NCI-H526 treated with DMSO at 0.1 percent for 48 hours (cell line): ENCODE measurements at regions not wholly inside any gene's neighbourhood (a gene's known extent, or its start where the extent isn't known, plus 50 kb on each side); places are given as distances from the start of the nearest gene placed in this dataset.
"Not testable (repeated sequence)": the region's sequence is repeated elsewhere in the genome, so short reads cannot be mapped to it uniquely, and the experiment has no call there.

Experiments used
- DNase-seq: peaks from one replicate; lab custom pipeline; 2025; lab: John Stamatoyannopoulos, UW

DNA sequence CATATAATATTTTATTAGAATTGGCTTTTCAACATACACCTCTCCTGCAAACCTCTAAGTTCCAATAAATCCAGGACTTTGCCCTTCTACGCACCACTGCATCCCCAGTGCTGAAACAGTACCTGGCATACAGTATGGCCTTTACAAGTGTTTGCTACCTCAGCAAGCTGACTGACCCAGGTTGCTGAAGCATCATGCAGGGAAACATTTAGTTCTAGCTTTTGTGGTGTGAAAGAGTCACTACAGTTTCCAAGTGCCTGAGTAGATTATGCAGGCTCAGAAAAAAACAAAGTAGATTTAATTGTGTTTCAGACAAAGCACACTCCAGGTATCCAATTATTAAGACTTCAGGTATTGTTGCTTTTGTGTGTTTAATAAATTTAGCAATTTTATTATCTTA, 614.2 kb upstream of the NRSN1 start:
- DNase-seq, result no peak

DNA sequence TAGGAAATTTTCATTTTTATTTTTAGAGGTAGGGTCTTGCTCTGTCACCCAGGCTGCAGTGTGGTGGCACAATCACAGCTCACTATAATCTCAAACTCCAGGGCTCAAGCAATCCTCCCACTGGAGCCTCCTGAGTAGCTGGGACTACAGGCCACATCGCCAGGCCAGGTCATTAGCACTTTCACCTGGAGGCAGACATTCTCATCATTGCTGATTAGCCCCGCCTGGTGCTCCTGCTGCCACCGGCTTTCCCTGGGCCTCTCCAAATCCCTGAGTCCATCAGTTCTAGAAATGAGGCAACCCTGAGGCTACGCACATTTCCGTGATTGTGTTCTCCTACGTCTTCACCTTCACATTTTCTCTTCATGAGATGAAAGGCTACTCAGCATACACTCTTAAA, 607.7 kb upstream of the NRSN1 start:
- no peak for DNase-seq

DNA sequence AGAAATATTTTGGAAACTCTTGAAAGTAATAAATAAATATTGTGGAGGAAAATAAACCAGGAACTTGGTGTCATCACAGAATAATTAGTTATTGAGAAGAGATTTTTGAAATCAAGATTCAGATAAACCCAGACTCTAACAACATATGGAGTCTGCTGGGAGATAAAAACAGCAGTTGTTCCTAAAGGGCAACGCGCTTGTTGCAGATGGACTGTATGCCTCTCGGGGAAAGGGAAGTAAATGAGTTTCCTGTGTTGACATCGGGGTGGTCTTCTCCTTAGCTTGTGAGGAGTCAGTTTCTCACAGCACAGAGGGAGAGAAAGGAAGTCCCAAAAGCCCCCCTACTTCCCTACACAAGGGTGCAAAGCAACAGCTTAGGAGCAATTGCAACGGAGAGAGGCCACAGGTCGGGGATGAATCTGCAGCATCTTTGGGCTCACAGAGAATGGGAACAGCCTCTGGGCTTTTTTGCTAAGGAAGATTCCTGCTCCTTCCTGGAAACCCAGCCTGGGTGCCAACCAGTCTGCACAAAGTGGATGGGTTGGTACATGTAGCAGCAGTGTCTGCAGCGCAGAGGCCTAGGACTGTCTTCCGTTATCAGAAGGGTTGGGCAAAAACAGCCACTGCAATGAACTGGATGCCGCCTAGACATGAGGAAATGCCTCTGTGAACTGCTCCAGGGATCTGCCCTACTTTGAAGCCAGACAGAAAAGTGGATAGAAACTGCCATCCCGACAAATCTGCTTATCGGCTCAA, 603.0 kb upstream of the NRSN1 start:
- DNase-seq, result no peak

DNA sequence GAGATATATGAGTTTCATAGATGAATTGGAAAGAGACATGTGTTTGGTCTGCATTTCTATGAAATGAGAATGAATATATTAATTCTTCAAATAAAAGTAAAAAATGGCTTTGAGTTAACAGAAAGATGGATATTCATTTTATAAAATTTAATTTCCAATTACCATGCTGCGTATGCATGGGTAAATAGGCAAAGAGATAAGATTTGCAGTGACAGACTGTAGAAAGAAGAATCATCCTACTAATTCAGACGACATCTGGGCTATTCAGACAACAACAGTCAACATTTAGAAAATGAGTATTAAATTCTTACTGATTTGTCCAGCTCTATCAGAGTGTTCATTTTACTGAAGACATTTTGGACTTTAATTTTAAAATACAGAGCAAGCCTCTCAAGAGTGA, 602.2 kb upstream of the NRSN1 start:
- no peak for DNase-seq

DNA sequence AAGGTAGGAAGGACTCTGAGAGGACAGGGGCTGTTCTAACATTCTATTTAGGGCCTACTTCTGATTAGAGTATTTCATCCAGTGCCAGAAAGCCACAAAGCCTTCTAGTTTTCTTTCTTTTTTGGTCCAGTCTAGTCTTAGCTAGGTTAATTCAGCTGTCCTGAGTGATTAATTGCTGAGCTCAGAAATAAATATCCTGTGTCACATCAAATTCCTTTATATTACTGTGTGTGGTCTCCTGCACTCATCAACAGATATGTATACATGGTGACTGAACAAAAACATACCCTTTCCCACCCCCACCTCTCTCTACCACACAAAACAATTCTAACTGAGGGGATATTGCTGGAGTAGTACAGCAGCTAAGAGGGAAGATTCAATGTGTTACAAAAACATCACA, 601.5 kb upstream of the NRSN1 start:
- no peak for DNase-seq

DNA sequence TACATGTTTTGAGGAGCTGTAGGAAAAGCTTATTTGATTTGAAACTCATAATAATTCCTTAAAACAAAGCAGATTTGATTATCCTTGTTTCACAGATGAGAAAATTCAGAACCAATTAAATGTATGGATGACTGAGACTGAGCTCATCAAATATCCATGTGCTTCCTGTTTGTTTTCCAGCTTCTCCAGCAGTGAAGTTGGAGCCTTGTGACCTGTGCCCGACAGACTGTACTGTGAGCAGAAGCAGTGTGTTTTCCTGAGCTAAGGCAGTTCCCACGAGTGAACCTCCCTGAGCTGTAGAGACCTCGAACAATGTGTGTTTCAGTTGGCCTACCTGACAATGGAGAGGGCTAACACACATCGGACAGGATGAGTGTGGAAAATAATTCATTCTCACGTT, 599.5 kb upstream of the NRSN1 start:
- DNase-seq, result no peak

- no peak for DNase-seq
These were observed 596.1 kb upstream of the NRSN1 start for GRCh38 chr6:23529902-23530301.

- no peak for DNase-seq
These were observed 594.3 kb upstream of the NRSN1 start for GRCh38 chr6:23531666-23532065.

GRCh38 chr6:23532227-23532626, 593.8 kb upstream of the NRSN1 start:
- no peak for DNase-seq

DNA sequence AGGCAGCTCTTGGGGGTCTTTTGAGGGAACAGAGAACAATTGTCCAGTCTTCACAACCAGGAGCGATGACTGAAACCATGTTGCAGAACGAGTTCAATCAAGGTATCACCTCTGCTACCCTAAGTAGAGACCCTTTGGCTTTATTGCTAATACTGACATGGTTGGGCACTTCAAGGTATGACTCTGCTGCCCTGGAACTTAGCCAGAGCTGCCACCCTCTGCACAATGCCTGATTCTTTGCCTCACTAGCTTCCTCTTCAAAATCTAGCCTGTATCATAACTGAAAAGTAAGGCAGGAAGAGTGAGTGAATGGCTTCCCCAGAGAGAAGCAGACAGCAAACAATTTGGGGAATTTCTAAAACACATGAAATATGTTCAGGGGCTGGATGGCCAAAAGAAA, 592.7 kb upstream of the NRSN1 start:
- no peak for DNase-seq

GRCh38 chr6:23533944-23534343, 592.1 kb upstream of the NRSN1 start:
- DNase-seq, result no peak

- no peak for DNase-seq
These were observed 591.7 kb upstream of the NRSN1 start for GRCh38 chr6:23534351-23534750.

- no peak for DNase-seq
These were observed 590.9 kb upstream of the NRSN1 start for GRCh38 chr6:23535101-23535500.

DNA sequence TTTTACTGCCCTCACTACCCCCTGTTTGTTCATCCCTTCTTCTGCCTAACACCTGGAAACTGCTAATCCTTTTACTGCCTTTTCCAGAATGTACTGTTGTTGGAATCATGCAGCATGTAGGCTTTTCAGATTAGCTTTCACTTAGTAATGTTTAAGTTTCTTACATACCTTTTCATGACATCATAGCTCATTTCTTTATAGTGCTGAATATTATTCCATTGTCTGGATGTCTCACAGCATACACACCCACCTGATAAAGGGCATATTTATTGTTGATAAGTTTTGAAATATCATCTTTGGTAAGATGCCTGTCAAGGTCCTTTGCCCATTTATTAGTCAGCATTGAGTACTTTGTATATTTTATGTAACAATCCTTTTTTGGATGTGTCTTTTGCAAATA, 588.2 kb upstream of the NRSN1 start:
- DNase-seq, result no peak

DNA sequence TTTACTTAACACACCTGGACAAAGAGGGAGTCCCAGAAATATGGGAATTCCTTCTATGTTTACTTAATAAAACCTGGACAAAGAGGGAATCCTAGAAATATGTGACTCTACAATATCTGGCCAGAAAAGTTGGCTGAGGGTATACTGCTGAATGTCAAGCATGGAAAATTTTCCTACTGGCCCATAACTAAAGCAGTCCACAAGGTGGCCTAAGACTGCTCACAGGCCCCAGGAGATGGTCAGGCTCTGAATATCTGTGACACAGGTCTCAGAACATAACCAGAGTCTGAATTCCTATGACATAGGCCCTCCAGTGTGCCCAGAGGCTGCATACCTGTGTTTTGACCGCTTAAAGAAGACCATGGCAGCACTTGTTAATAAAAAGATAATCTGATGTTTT, 578.2 kb upstream of the NRSN1 start:
- no peak for DNase-seq

- not testable (repeated sequence) for DNase-seq
These were observed 571.1 kb upstream of the NRSN1 start for GRCh38 chr6:23554953-23555352.

DNA sequence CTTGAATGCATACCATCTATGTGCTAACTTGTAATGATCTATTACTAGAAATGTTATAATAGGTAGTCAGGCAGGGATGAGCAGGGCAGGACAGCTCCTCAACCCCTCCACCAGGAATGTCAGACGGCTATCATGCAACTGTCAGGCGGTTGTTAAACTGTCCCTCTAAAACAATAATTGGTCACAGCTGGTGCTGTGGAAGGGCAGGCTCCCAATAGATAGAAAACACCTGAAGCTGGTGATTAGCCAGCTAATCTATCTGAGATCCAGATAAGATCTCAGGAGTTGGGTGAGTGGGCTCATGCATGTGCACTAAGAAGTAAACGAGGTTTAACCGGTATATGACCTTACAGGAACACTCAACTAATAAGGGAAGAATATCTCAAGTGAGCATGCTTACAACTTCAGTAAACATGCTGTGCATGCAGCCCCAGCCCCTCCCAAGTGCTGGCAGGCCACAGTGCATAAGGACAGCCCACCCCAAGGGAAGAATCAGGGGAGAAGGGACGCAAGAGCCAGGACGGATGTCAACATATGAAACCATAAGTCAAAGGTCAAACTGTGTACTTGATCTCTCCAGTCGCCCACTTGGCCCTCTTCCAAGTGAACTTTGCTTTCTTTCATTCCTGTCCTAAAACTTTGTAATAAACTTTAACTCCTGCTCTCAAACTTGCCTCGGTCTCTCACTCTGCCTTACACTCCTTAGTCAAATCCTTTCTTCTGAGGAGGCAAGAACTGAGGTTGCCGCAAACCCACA, 566.2 kb upstream of the NRSN1 start:
- no peak for DNase-seq

GRCh38 chr6:23561732-23562131, 564.3 kb upstream of the NRSN1 start:
- DNase-seq, result no peak

GRCh38 chr6:23562554-23562953, 563.5 kb upstream of the NRSN1 start:
- DNase-seq, result no peak

GRCh38 chr6:23563323-23563722, 562.7 kb upstream of the NRSN1 start:
- DNase-seq, result no peak

DNA sequence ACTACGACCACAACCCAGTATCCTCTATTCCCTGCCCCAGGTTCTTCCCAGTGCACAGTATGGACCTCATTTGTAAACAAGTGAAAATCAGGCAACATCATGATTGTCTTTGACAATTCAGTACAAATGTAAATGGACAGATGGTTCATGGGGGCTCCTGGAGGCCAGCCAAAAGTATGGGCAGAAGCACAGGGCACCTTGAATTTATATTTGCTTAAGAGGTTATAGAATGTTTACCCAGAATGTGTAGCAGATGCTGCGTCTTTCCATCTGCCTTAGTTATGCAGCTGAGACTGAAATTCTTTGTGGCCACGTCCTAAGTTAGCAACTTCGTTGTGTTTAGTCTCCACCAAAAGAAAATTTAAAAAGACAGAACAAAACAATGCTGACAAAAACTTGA, 559.6 kb upstream of the NRSN1 start:
- DNase-seq, result no peak

DNA sequence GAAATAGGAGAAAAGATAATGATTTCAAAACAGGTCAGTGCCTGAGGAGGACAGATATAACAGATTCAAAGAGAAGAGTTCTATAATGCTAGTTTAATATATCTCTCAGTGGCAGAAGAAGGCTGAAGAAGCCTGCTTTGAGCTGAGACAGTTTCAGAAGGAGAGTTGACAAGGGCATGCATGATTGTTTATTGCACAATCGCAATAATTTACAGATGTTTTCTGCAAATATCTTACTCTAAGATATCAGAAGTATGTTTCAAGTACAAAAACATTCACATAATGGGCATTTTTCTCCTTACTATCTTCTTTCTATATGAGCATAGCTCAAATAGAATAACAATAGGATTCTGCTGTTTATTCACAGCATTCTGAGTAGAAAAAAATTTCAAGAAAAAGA, 557.7 kb upstream of the NRSN1 start:
- no peak for DNase-seq

- DNase-seq, result no peak
These were observed 541.8 kb upstream of the NRSN1 start for GRCh38 chr6:23584134-23584763.
